NCI-H146 treated with DMSO at 0.1 percent for 48 hours (cell line): ENCODE measurements at regions not wholly inside any gene's neighbourhood (a gene's known extent, or its start where the extent isn't known, plus 50 kb on each side); places are given as distances from the start of the nearest gene placed in this dataset.
"Not testable (repeated sequence)": the region's sequence is repeated elsewhere in the genome, so short reads cannot be mapped to it uniquely, and the experiment has no call there.

ENCODE experiments used
- DNase-seq: peaks from one replicate; lab custom pipeline; 2025; ENCODE audit not compliant: unreplicated experiment; lab: John Stamatoyannopoulos, UW

- not testable (repeated sequence) for DNase-seq
Measured at GRCh38 chr17:31717251-31717650, 141.8 kb downstream of the COPRS start.

GRCh38 chr17:31715446-31715845, 143.6 kb downstream of the COPRS start:
- DNase-seq: no peak

GRCh38 chr17:31704483-31704882, 154.6 kb downstream of the COPRS start:
- no peak for DNase-seq

DNA sequence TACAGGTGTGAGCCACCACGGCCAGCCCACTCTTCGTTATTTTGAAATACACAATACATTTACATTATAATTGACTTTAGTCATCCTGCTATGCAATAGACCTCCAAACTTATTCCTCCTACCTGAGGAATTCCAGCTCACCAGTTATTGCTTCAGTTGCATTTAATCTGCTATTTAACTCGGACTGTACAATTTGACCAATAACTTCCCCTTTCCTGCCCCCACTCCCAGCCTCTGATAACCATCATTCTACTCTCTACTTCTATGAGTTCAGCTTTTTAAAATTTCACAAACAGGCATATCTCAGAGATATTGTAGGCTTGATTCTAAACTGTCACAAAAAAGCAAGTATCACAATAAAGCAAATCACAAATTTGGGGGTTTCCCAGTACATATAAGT, 157.0 kb downstream of the COPRS start:
- no peak for DNase-seq

- DNase-seq: no peak
Measured at GRCh38 chr17:31700973-31701372, 158.1 kb downstream of the COPRS start.

- DNase-seq: no peak
Measured at GRCh38 chr17:31699886-31700285, 159.2 kb downstream of the COPRS start.

GRCh38 chr17:31699281-31699680, 159.8 kb downstream of the COPRS start:
- DNase-seq: no peak

- no peak for DNase-seq
Measured at GRCh38 chr17:31698751-31699150, 160.3 kb downstream of the COPRS start.

DNA sequence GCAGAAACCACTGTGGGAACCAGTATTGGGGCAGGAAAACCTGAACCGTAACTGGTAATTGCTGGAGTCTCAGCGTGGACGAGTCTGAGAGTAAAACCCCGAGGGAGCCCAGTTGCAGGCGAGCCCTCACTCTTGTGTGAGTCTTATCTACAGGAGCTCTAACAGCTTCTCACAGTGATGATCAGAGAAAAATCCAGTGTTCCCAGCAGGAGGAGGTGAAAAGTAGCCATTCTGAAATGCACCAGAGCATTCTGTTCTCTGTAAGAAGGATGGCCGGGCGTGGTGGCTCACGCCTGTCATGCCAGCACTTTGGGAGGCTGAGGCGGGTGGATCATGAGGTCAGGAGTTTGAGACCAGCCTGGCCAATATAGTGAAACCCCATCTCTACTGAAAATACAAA, 161.2 kb downstream of the COPRS start:
- DNase-seq: no peak

DNA sequence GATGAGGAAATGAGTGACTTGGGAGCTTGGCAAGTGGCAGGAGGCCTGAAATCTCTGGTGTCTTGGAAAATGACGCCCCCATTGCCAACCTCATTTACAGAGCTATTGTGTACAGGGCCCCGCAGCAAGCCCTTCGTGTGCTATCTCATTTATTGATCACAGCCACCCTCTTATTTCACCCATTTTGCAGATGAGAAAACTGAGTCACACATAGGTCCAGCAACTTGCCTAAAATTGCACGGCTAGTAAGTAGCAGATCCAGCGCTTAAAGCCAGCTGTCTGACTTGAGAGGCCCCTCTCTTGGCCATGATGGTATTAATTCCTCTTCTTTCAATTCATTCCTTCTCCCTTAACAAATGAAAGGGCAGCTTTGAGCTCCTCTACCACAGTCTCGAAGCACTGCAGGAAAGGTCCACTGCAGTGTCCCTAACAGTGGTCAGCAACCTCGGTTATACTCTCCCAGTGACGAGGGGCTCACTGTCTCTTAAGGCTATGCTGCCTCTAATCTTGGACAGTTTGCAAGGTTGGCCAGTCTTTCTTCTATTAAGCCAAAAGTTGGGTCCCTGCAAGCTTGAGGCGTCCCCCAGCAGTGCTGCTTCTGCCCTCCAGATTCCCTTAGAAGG, 162.2 kb downstream of the COPRS start:
- no peak for DNase-seq

- no peak for DNase-seq
Measured at GRCh38 chr17:31696184-31696602, 162.9 kb downstream of the COPRS start.

- DNase-seq: no peak
Measured at GRCh38 chr17:31695456-31696090, 163.5 kb downstream of the COPRS start.

- no peak for DNase-seq
Measured at GRCh38 chr17:31693433-31694220, 165.4 kb downstream of the COPRS start.

DNA sequence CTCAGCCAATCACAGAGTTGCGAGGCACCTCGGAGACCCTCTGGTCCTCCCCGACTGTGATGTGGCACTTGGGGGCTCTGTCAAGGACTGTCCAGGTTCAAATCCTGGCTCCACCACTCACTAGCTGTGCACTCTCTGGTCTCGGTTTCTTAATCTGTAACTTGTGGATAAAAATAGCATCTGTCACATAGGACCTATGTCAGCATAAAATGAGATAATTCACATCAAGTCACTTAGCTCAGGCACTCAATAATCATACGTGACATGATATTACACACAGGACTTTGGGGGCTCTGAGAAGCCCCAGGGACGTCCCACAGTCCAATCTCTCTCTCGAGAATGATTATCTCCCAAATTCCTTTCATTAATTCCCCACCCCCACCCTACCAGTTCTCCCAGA, 166.4 kb downstream of the COPRS start:
- no peak for DNase-seq

DNA sequence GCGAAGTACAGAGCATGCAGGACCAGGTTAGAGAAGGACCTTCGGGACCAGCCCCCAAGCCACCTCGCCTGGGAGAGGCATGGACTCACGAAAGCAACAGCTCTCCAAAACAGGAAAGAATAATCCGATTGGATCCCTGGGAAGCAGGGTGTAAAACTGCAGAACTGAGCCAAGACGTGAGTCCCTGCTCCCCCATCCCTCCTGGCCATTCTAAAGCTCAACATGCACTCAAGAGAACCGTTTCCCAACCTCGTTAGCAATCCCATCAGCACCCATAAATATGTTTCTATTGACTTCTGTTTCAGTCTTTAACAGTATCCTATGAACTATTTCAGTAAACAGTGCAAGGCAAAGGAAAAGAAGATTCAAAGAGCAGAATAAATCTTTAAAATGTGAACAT, 167.0 kb downstream of the COPRS start:
- no peak for DNase-seq

GRCh38 chr17:31691251-31691905, 167.7 kb downstream of the COPRS start:
- no peak for DNase-seq

- no peak for DNase-seq
Measured at GRCh38 chr17:31690151-31690551, 168.9 kb downstream of the COPRS start.

DNA sequence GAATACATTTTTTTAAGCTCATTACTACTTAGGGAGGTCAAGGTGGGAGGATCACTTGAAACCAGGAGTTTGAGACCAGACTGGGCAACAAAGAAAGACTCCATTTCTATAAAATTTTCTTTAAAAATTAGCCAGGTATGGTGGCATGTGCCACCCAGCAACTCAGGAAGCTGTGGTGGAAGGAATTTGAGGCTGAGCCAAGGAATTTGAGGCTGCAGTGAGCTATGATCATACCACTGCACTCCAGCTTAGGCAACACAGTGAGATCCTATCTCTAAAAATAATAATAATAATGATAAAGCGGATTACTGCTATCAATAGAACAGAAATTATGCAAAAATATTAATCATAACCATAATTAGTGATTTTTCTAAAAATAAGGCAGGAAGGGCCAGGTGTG, 170.3 kb downstream of the COPRS start:
- DNase-seq: no peak

GRCh38 chr17:31687505-31688126, 171.4 kb downstream of the COPRS start:
- no peak for DNase-seq

DNA sequence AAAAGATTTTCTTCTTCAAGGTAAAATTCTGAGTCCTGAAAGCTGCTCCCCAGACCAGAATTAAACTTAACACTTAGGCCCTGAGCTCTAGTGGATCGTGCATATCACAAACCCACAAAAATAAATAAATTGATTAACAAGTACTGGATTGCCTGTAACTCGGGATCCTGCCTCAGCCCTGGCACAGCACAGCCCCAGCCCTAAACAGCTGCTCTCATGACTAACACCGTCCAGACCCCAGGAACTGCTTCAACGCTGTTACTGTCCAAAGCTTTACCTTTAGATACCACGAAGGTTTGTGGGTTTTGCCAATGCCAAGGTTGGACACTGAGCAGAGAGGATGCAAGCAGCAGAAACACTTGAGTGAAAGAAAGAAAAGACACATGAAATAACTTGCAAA, 172.5 kb downstream of the COPRS start:
- DNase-seq: no peak

- no peak for DNase-seq
Measured at GRCh38 chr17:31684901-31685300, 174.1 kb downstream of the COPRS start.
